ENCODE measurements at regions not wholly inside any gene's neighbourhood (a gene's known extent, or its start where the extent isn't known, plus 50 kb on each side); places are given as distances from the start of the nearest gene placed in this dataset.

DNA sequence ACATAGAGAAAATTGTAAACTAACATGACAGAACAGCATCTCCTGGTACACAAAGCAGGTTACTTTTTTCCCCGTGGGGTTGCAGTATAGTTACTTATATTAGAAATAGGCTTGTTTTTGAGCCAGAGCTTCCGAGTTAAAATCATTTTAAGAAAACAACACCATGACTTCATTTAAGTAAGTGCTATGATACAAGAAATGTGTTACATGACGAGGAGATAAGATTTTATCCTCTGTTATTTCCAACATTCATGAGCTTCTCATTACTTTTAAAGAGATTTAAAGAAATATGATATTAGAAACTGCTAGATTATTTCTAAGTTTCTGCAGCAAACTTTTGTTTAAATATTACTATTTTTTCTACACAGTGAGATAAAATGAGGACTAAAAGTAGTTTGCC, 968.7 kb downstream of the GATA3 start:
- DNase-seq (ENCODE audit: low read depth in 1 of 2, low spot score in 1 of 2): no peak
- no peaks in the 10 kb centered on the region for H3K27me3 ChIP-seq (ENCODE audit: insufficient read depth, poor library complexity, severe bottlenecking)
- TF ChIP-seq SPI1 (IDR thresholded peaks at IDR 0.05; ENCODE audit: borderline replicate concordance, low read depth) (no peak), GABPA (IDR thresholded peaks at IDR 0.05; ENCODE audit: low read depth) (no peak)
- TF ChIP-seq, protein P1, sequence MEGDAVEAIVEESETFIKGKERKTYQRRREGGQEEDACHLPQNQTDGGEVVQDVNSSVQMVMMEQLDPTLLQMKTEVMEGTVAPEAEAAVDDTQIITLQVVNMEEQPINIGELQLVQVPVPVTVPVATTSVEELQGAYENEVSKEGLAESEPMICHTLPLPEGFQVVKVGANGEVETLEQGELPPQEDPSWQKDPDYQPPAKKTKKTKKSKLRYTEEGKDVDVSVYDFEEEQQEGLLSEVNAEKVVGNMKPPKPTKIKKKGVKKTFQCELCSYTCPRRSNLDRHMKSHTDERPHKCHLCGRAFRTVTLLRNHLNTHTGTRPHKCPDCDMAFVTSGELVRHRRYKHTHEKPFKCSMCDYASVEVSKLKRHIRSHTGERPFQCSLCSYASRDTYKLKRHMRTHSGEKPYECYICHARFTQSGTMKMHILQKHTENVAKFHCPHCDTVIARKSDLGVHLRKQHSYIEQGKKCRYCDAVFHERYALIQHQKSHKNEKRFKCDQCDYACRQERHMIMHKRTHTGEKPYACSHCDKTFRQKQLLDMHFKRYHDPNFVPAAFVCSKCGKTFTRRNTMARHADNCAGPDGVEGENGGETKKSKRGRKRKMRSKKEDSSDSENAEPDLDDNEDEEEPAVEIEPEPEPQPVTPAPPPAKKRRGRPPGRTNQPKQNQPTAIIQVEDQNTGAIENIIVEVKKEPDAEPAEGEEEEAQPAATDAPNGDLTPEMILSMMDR (IDR thresholded peaks at IDR 0.05; ENCODE audit: insufficient read depth, low read length): no peak
- H3K4me3 ChIP-seq (replicated peaks; ENCODE audit: insufficient read depth, low read length): no peak overlapping the region
- H3K27ac ChIP-seq (replicated peaks): no peak overlapping the region

DNA sequence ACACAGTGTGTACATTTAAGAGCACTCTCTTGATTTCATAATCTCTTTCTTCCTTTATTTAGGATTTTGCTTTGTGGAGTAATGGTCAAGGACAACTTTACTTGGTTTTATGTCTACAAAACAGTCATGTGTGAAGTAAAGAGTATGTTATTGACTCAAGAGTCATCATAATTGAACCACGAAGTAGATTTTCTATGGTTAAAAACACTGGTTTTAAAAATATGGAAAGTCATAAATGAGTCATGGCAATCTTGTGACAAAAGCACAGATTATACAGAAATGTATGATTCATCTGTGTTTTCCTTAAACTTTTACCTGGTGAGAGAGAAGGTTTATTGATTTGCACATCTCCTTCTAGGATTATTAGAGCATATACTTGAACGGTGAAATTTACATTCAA, 969.7 kb downstream of the GATA3 start:
- H3K27ac ChIP-seq (replicated peaks): no peak overlapping the region
- no peak for DNase-seq (ENCODE audit: low read depth in 1 of 2, low spot score in 1 of 2)
- H3K27me3 ChIP-seq (ENCODE audit: insufficient read depth, poor library complexity, severe bottlenecking): no peaks in the 10 kb centered on the region
- no peak overlapping the region for H3K4me3 ChIP-seq (replicated peaks; ENCODE audit: insufficient read depth, low read length)
- TF ChIP-seq, protein P1 (IDR thresholded peaks at IDR 0.05; ENCODE audit: insufficient read depth, low read length): no peak
- no peak for TF ChIP-seq GABPA (IDR thresholded peaks at IDR 0.05; ENCODE audit: low read depth)
- TF ChIP-seq, protein P2, sequence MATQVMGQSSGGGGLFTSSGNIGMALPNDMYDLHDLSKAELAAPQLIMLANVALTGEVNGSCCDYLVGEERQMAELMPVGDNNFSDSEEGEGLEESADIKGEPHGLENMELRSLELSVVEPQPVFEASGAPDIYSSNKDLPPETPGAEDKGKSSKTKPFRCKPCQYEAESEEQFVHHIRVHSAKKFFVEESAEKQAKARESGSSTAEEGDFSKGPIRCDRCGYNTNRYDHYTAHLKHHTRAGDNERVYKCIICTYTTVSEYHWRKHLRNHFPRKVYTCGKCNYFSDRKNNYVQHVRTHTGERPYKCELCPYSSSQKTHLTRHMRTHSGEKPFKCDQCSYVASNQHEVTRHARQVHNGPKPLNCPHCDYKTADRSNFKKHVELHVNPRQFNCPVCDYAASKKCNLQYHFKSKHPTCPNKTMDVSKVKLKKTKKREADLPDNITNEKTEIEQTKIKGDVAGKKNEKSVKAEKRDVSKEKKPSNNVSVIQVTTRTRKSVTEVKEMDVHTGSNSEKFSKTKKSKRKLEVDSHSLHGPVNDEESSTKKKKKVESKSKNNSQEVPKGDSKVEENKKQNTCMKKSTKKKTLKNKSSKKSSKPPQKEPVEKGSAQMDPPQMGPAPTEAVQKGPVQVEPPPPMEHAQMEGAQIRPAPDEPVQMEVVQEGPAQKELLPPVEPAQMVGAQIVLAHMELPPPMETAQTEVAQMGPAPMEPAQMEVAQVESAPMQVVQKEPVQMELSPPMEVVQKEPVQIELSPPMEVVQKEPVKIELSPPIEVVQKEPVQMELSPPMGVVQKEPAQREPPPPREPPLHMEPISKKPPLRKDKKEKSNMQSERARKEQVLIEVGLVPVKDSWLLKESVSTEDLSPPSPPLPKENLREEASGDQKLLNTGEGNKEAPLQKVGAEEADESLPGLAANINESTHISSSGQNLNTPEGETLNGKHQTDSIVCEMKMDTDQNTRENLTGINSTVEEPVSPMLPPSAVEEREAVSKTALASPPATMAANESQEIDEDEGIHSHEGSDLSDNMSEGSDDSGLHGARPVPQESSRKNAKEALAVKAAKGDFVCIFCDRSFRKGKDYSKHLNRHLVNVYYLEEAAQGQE (IDR thresholded peaks at IDR 0.05; ENCODE audit: insufficient replicate concordance, low read depth): no peak
- TF ChIP-seq POLR2AphosphoS5 (IDR thresholded peaks at IDR 0.05; ENCODE audit: low read depth): no peak
- TF ChIP-seq SPI1 (IDR thresholded peaks at IDR 0.05; ENCODE audit: borderline replicate concordance, low read depth): no peak

DNA sequence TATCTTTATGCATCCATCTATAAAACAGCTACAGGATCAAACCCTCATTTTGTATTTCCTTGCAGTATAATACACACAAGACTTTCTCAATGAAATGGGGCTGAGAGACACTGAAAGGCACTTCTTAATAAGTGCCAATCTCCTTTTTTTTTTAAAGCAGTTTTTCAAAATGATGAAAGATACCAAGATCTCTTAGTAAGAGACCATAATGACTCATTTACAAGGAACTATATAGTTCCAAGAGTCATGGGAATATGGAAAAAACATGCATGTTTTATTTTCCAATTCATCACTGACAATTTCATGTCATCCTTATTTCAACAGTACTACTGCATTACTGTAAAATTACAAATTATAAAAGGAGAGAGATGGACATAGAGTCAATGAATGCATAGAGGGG, 973.7 kb downstream of the GATA3 start:
- Histone ChIP-seq H3K27ac (replicated peaks) (no peak overlapping the region), H3K4me3 (replicated peaks; ENCODE audit: insufficient read depth, low read length) (no peak overlapping the region), H3K27me3 (ENCODE audit: insufficient read depth, poor library complexity, severe bottlenecking) (no peaks in the 10 kb centered on the region)
- TF ChIP-seq, protein P1 (IDR thresholded peaks at IDR 0.05; ENCODE audit: insufficient read depth, low read length): no peak
- TF ChIP-seq POLR2AphosphoS5 (IDR thresholded peaks at IDR 0.05; ENCODE audit: low read depth) (no peak), SPI1 (IDR thresholded peaks at IDR 0.05; ENCODE audit: borderline replicate concordance, low read depth) (no peak), GABPA (IDR thresholded peaks at IDR 0.05; ENCODE audit: low read depth) (no peak)
- TF ChIP-seq, protein P2 (IDR thresholded peaks at IDR 0.05; ENCODE audit: insufficient replicate concordance, low read depth): no peak
- no peak for DNase-seq (ENCODE audit: low read depth in 1 of 2, low spot score in 1 of 2)

DNA sequence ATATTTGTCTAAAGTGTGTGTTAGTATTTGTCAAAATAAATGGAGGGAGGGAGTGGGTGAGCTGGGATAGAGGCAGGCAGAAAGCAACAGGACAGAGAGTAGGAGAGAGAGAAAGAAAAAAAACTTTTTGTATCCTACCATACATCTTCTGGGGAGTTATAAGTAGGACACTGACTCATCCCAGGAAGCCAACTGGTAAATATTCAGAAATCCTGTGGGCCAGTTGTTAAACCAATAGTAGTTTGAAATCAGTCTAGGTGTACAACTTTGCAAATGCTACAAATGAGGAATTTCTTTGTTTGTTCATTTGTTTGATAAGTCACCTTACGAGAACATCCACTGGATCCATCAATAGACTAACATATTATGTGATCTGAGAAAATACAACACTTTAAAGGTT, 980.9 kb downstream of the GATA3 start:
- H3K4me3 ChIP-seq (replicated peaks; ENCODE audit: insufficient read depth, low read length): no peak overlapping the region
- no peak overlapping the region for H3K27ac ChIP-seq (replicated peaks)
- TF ChIP-seq, protein P1 (IDR thresholded peaks at IDR 0.05; ENCODE audit: insufficient read depth, low read length): no peak
- TF ChIP-seq POLR2AphosphoS5 (IDR thresholded peaks at IDR 0.05; ENCODE audit: low read depth) (no peak), SPI1 (IDR thresholded peaks at IDR 0.05; ENCODE audit: borderline replicate concordance, low read depth) (no peak)
- TF ChIP-seq, protein P2 (IDR thresholded peaks at IDR 0.05; ENCODE audit: insufficient replicate concordance, low read depth): no peak
- no peaks in the 10 kb centered on the region for H3K27me3 ChIP-seq (ENCODE audit: insufficient read depth, poor library complexity, severe bottlenecking)
- DNase-seq (ENCODE audit: low read depth in 1 of 2, low spot score in 1 of 2): no peak

Measured in HL-60 (cell line).